ENCODE measurements at regions not wholly inside any gene's neighbourhood (a gene's known extent, or its start where the extent isn't known, plus 50 kb on each side); places are given as distances from the start of the nearest gene placed in this dataset.
"Not testable (repeated sequence)": the region's sequence is repeated elsewhere in the genome, so short reads cannot be mapped to it uniquely, and the experiment has no call there.

GRCh38 chrX:66728818-66729271, 90.0 kb upstream of the EDA2R start:
- TF ChIP-seq CTCF (IDR thresholded peaks at IDR 0.05), result peak; percentile 50 to 59
- peak; percentile 22 to 64 for DNase-seq
- H3K27ac ChIP-seq, result no peak overlapping the region

GRCh38 chrX:66717926-66718325, 79.0 kb upstream of the EDA2R start:
- H3K4me1 ChIP-seq, result no peaks in the 10 kb centered on the region
- intact Hi-C loops (cut with DNase I; ENCODE audit: low total_unique reads), result no loop called here
- no peak overlapping the region for H3K27ac ChIP-seq
- H3K4me3 ChIP-seq, result no peak overlapping the region
- DNase-seq, result no peak
- TF ChIP-seq CTCF (IDR thresholded peaks at IDR 0.05), result no peak
- H3K9me3 ChIP-seq, result no peaks in the 10 kb centered on the region
- no peaks in the 10 kb centered on the region for H3K27me3 ChIP-seq
- H3K36me3 ChIP-seq, result no peaks in the 10 kb centered on the region

More at GRCh38 chrX:66728818-66729271, 90.0 kb upstream of the EDA2R start:
- Histone ChIP-seq H3K36me3 (no peaks in the 10 kb centered on the region), H3K4me1 (no peaks in the 10 kb centered on the region), H3K27me3 (no peaks in the 10 kb centered on the region), H3K4me3 (peak overlapping the region; percentile 45 to 50), H3K9me3 (no peaks in the 10 kb centered on the region)
- intact Hi-C loops (cut with DNase I; ENCODE audit: low total_unique reads), result no loop called here

GRCh38 chrX:66698273-66699204, 59.7 kb upstream of the EDA2R start:
- Histone ChIP-seq H3K36me3 (no peaks in the 10 kb centered on the region), H3K27ac (no peak overlapping the region), H3K4me3 (no peak overlapping the region), H3K27me3 (no peaks in the 10 kb centered on the region), H3K4me1 (no peaks in the 10 kb centered on the region), H3K9me3 (no peaks in the 10 kb centered on the region)
- DNase-seq, result no peak
- intact Hi-C loops (cut with DNase I; ENCODE audit: low total_unique reads), result no loop called here
- TF ChIP-seq CTCF (IDR thresholded peaks at IDR 0.05), result no peak

- DNase-seq; H3K4me3 ChIP-seq; H3K4me1 ChIP-seq; H3K36me3 ChIP-seq; H3K27ac ChIP-seq; intact Hi-C loops (cut with DNase I; ENCODE audit: low total_unique reads); H3K27me3 ChIP-seq: not testable (repeated sequence)
- peaks cover 0 to 12% (median 4%) of the 10 kb centered on the region in 3 donors for H3K9me3 ChIP-seq
Observed at GRCh38 chrX:66692512-66692911, 53.6 kb upstream of the EDA2R start.
